K562 (cell line): ENCODE measurements at regions not wholly inside any gene's neighbourhood (a gene's known extent, or its start where the extent isn't known, plus 50 kb on each side); places are given as distances from the start of the nearest gene placed in this dataset.

Source experiments
- ATAC-seq: fragments of 200-7000 bp; cut with Tn5 transposase; 3 replicates; pipeline ENCODE4 v1.9.1; 2020; ENCODE audit warnings: moderate library complexity
- BruUV-seq: library from RNA; stranded (reverse); fragments of 400-500 nt; replicated peaks from 2 replicates; lab custom pipeline; 2021; lab: Mats Ljungman, UMichigan
- CTCF ChIA-PET: fragments of 300-600 bp; formaldehyde crosslinking; extraction: SDS; loops from one replicate; lab custom pipeline; 2021; ENCODE audit warnings: low intra/inter-chr PET ratio; lab: Yijun Ruan, JAX
- POLR2A ChIA-PET: fragments of 300-600, 350-650 bp; sonication (Branson Sonifier 250); formaldehyde crosslinking; extraction: SDS; loops from one replicate; lab custom pipeline; 2021; ENCODE audit warnings: antibody characterized with exemption, inconsistent platforms; lab: Yijun Ruan, JAX
- DNase-seq, 4 experiments: peaks; one replicate each; pipeline versions ENCODE4 v3.0.0 to v3.0.0-alpha.2; 2011 to 2018; ENCODE audit warnings: low spot score in 3 of 4, mixed read lengths in 3 of 4; ENCODE audit errors: extremely low read depth in 1 of 4
- FAIRE-seq: peaks from 2 replicates; lab custom pipeline; 2011; peaks lifted over from hg19 to GRCh38; lab: Jason Lieb, UNC
- H2AFZ ChIP-seq: 2 replicates; pipeline ENCODE4 v1.6.0; 2011; ENCODE audit warnings: low read depth, low read length, control low read depth, inconsistent platforms
- H3K27ac ChIP-seq: fragments of 200-600 bp; 3 replicates; pipeline ENCODE4 v1.8.0; 2011; ENCODE audit warnings: low read depth, mild to moderate bottlenecking, control low read depth, inconsistent platforms, low read length, moderate library complexity, mixed read lengths; ENCODE audit errors: extremely low read depth
- H3K27me3 ChIP-seq, 2 experiments: fragments of 300-600 bp in 1 of 2; 2 replicates in 1 of 2; 3 replicates in 1 of 2; pipeline versions ENCODE4 v1.6.0 to v1.8.0; 2011; ENCODE audit warnings: inconsistent platforms in 2 of 2, low read length in 2 of 2, mild to moderate bottlenecking in 1 of 2, mixed read lengths in 1 of 2, moderate library complexity in 1 of 2; ENCODE audit not compliant: control insufficient read depth in 2 of 2, insufficient read depth in 2 of 2
- H3K36me3 ChIP-seq: fragments of 300-600 bp; 3 replicates; pipeline ENCODE4 v1.8.0; 2011; ENCODE audit warnings: mild to moderate bottlenecking, low read length, inconsistent platforms; ENCODE audit not compliant: control insufficient read depth, insufficient read depth
- H3K4me1 ChIP-seq, 2 experiments: fragments of 200-600 bp in 1 of 2; replicated peaks in 1 of 2; 2 replicates in 1 of 2; 3 replicates in 1 of 2; pipeline versions ENCODE4 v1.5.1 to v1.8.0; 2011; ENCODE audit warnings: inconsistent platforms in 2 of 2, low read length in 2 of 2, mild to moderate bottlenecking in 1 of 2, mixed read lengths in 1 of 2, moderate library complexity in 1 of 2; ENCODE audit not compliant: control insufficient read depth in 2 of 2, insufficient read depth in 2 of 2
- H3K4me2 ChIP-seq: 2 replicates; pipeline ENCODE4 v1.6.1; 2011; ENCODE audit warnings: low read length, control low read depth, inconsistent platforms, mixed read lengths; ENCODE audit not compliant: insufficient read depth
- H3K4me3 ChIP-seq: fragments of 200-600 bp; sonication (generic), shearing (Covaris generic); 2 replicates; pipeline ENCODE4 v1.5.1; 2016; ENCODE audit warnings: control low read depth, inconsistent platforms
- H3K79me2 ChIP-seq: fragments of 200-600 bp; 3 replicates; pipeline ENCODE4 v1.8.0; 2011; ENCODE audit warnings: low read length, inconsistent platforms; ENCODE audit not compliant: control insufficient read depth, insufficient read depth
- H3K9ac ChIP-seq, 2 experiments: 2 replicates each; pipeline versions ENCODE4 v1.6.0 to v1.6.1; 2011; ENCODE audit warnings: low read depth in 2 of 2, low read length in 2 of 2, control low read depth in 1 of 2, inconsistent platforms in 1 of 2, mild to moderate bottlenecking in 1 of 2, mixed read lengths in 1 of 2; ENCODE audit not compliant: insufficient read depth in 1 of 2
- H3K9me1 ChIP-seq: one replicate; pipeline ENCODE4 v1.6.0; 2011; ENCODE audit warnings: inconsistent platforms, mild to moderate bottlenecking, low read length, moderate library complexity; ENCODE audit not compliant: control insufficient read depth, insufficient read depth
- H3K9me3 ChIP-seq: replicated peaks from 2 replicates; pipeline ENCODE4 v1.5.1; 2011; ENCODE audit warnings: low read depth, low read length, inconsistent platforms; ENCODE audit not compliant: control insufficient read depth, insufficient read depth
- H4K20me1 ChIP-seq: replicated peaks from 2 replicates; pipeline ENCODE4 v1.6.1; 2011; ENCODE audit warnings: low read length, inconsistent platforms, mixed read lengths; ENCODE audit not compliant: control insufficient read depth, insufficient read depth
- CSDE1 ChIP-seq, 2 experiments: fragments of 450-650 bp; IDR thresholded peaks; 2 replicates each; pipeline ENCODE4 v1.6.1; 2016; ENCODE audit warnings: mild to moderate bottlenecking in 1 of 2
- FOSL1 ChIP-seq: fragments of 200-800 bp; sonication (Bioruptor generic); conservative IDR thresholded peaks from 2 replicates; pipeline ENCODE4 v1.6.1; 2016; ENCODE audit warnings: missing genetic modification characterization, missing compliant biosample characterization
- FOXA1 ChIP-seq: fragments of 450-650 bp; IDR thresholded peaks from 2 replicates; pipeline ENCODE4 v1.6.1; 2016; ENCODE audit warnings: mild to moderate bottlenecking, borderline replicate concordance
- GABPB2 ChIP-seq: fragments of 250-450 bp; sonication (Bioruptor Pico); conservative IDR thresholded peaks from 2 replicates; pipeline ENCODE4 v1.5.1; 2021; ENCODE audit warnings: mild to moderate bottlenecking
- HCFC1 ChIP-seq: IDR thresholded peaks from 2 replicates; pipeline ENCODE4 v1.6.1; 2012; ENCODE audit warnings: low read depth, low read length, improper control_type of control experiment
- HIVEP1 ChIP-seq: fragments of 250-450 bp; sonication (Bioruptor Pico); IDR thresholded peaks from 2 replicates; pipeline ENCODE4 v1.4.0; 2020; ENCODE audit warnings: mild to moderate bottlenecking
- HNRNPL ChIP-seq: fragments of 200-400 bp; formaldehyde crosslinking; IDR thresholded peaks from 2 replicates; pipeline ENCODE4 v1.6.1; 2017; ENCODE audit warnings: low read depth, mild to moderate bottlenecking, low read length
- LARP7 ChIP-seq: fragments of 450-650 bp; IDR thresholded peaks from 2 replicates; pipeline ENCODE4 v1.6.1; 2016
- MITF ChIP-seq: IDR thresholded peaks from 2 replicates; pipeline ENCODE4 v1.6.1; 2014; ENCODE audit warnings: antibody characterized with exemption
- MLLT1 ChIP-seq, 2 experiments: fragments of 450-650 bp; IDR thresholded peaks; 2 replicates each; pipeline ENCODE4 v1.6.1; 2016
- PHTF2 ChIP-seq: fragments of 250-450 bp; sonication (Bioruptor Pico); IDR thresholded peaks from 2 replicates; pipeline ENCODE4 v1.5.0; 2021; ENCODE audit warnings: mild to moderate bottlenecking
- RBFOX2 ChIP-seq: fragments of 200-400 bp; formaldehyde crosslinking; IDR thresholded peaks from 2 replicates; pipeline ENCODE4 v1.6.1; 2017; ENCODE audit warnings: low read depth, mild to moderate bottlenecking, low read length, moderate library complexity
- SIN3A ChIP-seq, 2 experiments: fragments of 150-350 bp in 1 of 2; IDR thresholded peaks; 2 replicates each; pipeline ENCODE4 v1.6.1; 2011 to 2016; ENCODE audit warnings: borderline replicate concordance in 2 of 2, low read depth in 2 of 2, low read length in 2 of 2, mild to moderate bottlenecking in 2 of 2, moderate library complexity in 2 of 2; ENCODE audit not compliant: control insufficient read depth in 1 of 2
- SIN3B ChIP-seq: fragments of 450-650 bp; IDR thresholded peaks from 2 replicates; pipeline ENCODE4 v1.6.1; 2017; ENCODE audit warnings: low read depth, mild to moderate bottlenecking, moderate library complexity
- SMC3 ChIP-seq: conservative IDR thresholded peaks from 2 replicates; pipeline ENCODE4 v1.6.1; 2011; ENCODE audit warnings: low read depth, low read length, improper control_type of control experiment; ENCODE audit not compliant: insufficient read depth
- ZFPM2 ChIP-seq: fragments of 250-450 bp; sonication (Bioruptor Pico); IDR thresholded peaks from 2 replicates; pipeline ENCODE4 v1.5.1; 2022; ENCODE audit warnings: mild to moderate bottlenecking
- ZNF764 ChIP-seq: fragments of 250-450 bp; sonication (Bioruptor Pico); IDR thresholded peaks from 2 replicates; pipeline ENCODE4 v1.4.0; 2020; ENCODE audit warnings: low read depth, mild to moderate bottlenecking, moderate library complexity
- WGBS: fragments of 100-300 bp; shearing (Covaris generic); methylation state at CpG from one replicate; pipeline ENCODE4 v1.1.6; 2016; ENCODE audit warnings: low coverage, mixed read lengths; ENCODE audit not compliant: insufficient coverage; ENCODE audit errors: missing lambda C conversion rate; 5-methylcytosine and 5-hydroxymethylcytosine counted together
- in situ Hi-C: fragments of 300-500 bp; cut with MboI; formaldehyde crosslinking; loops from 4 replicates; pipeline ENCODE4 v1.15.0; 2018; ENCODE audit warnings: inconsistent platforms, mixed read lengths
- intact Hi-C: fragments of 100-400 bp; cut with micrococcal nuclease; formaldehyde crosslinking; loops from 2 replicates; pipeline ENCODE4 v1.14.2; 2022
- TF ChIP-seq, protein P1 (sequence below): fragments of 250-450 bp; sonication (Bioruptor Pico); IDR thresholded peaks from 2 replicates; pipeline ENCODE4 v1.5.1; 2021; ENCODE audit warnings: mild to moderate bottlenecking
- TF ChIP-seq, protein P2 (sequence below): IDR thresholded peaks from 2 replicates; pipeline ENCODE4 v1.6.1; 2011; ENCODE audit not compliant: insufficient read length; ENCODE audit errors: extremely low read depth

DNA sequence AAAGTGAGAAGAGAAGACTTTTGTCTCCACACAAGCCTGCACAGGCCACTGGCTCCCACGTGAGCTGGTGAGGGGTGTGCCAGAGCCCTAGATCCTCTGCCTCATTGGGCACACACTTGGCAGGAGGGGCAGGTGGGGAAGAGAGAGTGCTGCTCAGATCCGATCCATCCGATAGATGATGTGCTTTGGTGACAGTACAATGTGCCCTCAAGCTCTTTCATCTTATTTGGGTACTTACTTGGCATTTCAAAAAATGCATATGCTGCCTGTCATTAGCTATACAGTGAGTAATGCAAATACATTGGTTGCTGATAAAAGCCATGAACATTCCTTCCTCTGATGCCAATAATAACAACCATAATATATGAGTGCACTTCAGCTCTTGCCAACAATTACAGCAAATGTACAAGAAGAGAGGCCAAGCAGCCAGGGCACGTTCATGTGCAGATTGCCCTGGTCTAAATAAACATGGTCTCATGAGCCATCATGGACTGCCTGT lies 255.3 kb downstream of the VAPA start:
- Histone ChIP-seq H3K9me3 (no peaks in the 10 kb centered on the region), H3K4me2 (no peak overlapping the region), H3K9ac (no peak overlapping the region), H4K20me1 (no peaks in the 10 kb centered on the region)
- intact Hi-C loops, result loop anchor here (10.0 kb wide), 1 partner anchor 194 kb away; no protein-coding TSS in a partner anchor
- no TSS peak for BruUV-seq
- TF ChIP-seq SIN3B (no peak), PHTF2 (CRISPR knock-in tag) (no peak), LARP7 (no peak), FOXA1 (no peak), CSDE1 (IDR thresholded peaks at IDR 0.05) (no peak), HIVEP1 (CRISPR knock-in tag) (no peak), SMC3 (no peak), FOSL1 (tag) (no peak), GABPB2 (CRISPR knock-in tag) (no peak), HCFC1 (no peak), SIN3A (IDR thresholded peaks at IDR 0.05; ENCODE audit: borderline replicate concordance in 2 of 2, control insufficient read depth in 1 of 2, low read depth in 2 of 2, low read length in 2 of 2) (no peak), HNRNPL (no peak), MITF (no peak), MLLT1 (IDR thresholded peaks at IDR 0.05) (no peak), ZFPM2 (CRISPR knock-in tag) (no peak), RBFOX2 (no peak), ZNF764 (CRISPR knock-in tag) (no peak)
- TF ChIP-seq, protein P1, sequence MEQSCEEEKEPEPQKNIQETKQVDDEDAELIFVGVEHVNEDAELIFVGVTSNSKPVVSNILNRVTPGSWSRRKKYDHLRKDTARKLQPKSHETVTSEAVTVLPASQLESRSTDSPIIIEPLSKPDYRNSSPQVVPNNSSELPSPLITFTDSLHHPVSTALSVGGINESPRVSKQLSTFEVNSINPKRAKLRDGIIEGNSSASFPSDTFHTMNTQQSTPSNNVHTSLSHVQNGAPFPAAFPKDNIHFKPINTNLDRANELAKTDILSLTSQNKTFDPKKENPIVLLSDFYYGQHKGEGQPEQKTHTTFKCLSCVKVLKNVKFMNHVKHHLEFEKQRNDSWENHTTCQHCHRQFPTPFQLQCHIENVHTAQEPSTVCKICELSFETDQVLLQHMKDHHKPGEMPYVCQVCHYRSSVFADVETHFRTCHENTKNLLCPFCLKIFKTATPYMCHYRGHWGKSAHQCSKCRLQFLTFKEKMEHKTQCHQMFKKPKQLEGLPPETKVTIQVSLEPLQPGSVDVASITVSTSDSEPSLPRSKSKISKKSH (CRISPR knock-in tag), result no peak
- TF ChIP-seq, protein P2, sequence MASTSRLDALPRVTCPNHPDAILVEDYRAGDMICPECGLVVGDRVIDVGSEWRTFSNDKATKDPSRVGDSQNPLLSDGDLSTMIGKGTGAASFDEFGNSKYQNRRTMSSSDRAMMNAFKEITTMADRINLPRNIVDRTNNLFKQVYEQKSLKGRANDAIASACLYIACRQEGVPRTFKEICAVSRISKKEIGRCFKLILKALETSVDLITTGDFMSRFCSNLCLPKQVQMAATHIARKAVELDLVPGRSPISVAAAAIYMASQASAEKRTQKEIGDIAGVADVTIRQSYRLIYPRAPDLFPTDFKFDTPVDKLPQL, result no peak
- TF ChIP-seq, all 486 proteins: peak for 0
- Histone ChIP-seq H3K27me3 (peaks cover 25 to 42% of the 10 kb centered on the region in 2 experiments), H3K9me1 (no peaks in the 10 kb centered on the region), H3K27ac (no peak overlapping the region), H3K79me2 (no peaks in the 10 kb centered on the region), H3K36me3 (no peaks in the 10 kb centered on the region), H3K4me3 (no peak overlapping the region), H3K4me1 (no peaks in the 10 kb centered on the region), H2AFZ (no peak overlapping the region)
- POLR2A ChIA-PET, result interaction anchor here (0.6 to 2.4 kb wide), 3 partner anchors 9 to 1287 kb away, joined by 3 to 13 read pairs (median 3); no protein-coding TSS in a partner anchor
- in situ Hi-C loops, result no loop called here
- ATAC-seq (no peak), DNase-seq (no peak), FAIRE-seq (no peak)
- CTCF ChIA-PET, result no interaction called here
- 0% methylated on average over 4 of the region's 4 CpGs for WGBS
